ENCODE measurements at regions not wholly inside any gene's neighbourhood (a gene's known extent, or its start where the extent isn't known, plus 50 kb on each side); places are given as distances from the start of the nearest gene placed in this dataset.

DNA sequence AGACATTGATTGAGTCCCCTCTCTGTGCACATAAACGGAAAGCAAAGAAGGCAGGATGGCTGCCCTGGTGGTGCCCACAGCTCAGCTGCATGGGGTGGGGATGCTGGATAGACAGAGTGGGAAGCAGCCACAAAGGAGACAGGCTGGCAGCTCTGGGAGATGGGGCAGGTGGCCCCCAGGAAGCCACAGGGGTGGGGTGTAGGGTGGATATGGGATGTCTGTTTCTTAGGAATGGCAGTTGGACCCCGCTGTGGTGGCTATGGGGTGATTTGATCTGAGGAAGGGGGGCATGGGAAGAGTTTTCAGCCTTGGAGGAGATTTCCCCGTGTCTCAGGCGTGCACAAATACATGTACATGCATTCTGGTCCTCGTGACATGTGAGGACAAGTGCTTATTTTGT is 50.2 kb upstream of the VDAC1 start:
- H3K27ac Mint-ChIP-seq: peak overlapping the region in 1 of 7 donors; percentile 35
- H3K9me3 ChIP-seq (replicated peaks in 1 of 2; ENCODE audit: control insufficient read depth in 1 of 2, insufficient read depth in 1 of 2, low read length in 2 of 2): no peaks in the 10 kb centered on the region
- TF ChIP-seq, protein P1, sequence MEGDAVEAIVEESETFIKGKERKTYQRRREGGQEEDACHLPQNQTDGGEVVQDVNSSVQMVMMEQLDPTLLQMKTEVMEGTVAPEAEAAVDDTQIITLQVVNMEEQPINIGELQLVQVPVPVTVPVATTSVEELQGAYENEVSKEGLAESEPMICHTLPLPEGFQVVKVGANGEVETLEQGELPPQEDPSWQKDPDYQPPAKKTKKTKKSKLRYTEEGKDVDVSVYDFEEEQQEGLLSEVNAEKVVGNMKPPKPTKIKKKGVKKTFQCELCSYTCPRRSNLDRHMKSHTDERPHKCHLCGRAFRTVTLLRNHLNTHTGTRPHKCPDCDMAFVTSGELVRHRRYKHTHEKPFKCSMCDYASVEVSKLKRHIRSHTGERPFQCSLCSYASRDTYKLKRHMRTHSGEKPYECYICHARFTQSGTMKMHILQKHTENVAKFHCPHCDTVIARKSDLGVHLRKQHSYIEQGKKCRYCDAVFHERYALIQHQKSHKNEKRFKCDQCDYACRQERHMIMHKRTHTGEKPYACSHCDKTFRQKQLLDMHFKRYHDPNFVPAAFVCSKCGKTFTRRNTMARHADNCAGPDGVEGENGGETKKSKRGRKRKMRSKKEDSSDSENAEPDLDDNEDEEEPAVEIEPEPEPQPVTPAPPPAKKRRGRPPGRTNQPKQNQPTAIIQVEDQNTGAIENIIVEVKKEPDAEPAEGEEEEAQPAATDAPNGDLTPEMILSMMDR (IDR thresholded peaks at IDR 0.05): no peak
- no peaks in the 10 kb centered on the region for H3K36me3 ChIP-seq (replicated peaks in 1 of 2; ENCODE audit: control insufficient read depth in 1 of 2, insufficient read depth in 2 of 2, low read length in 2 of 2)
- peaks cover 12% of the 10 kb centered on the region for H3K4me1 Mint-ChIP-seq
- peaks cover 4 to 8% (median 7%) of the 10 kb centered on the region in 3 donors for H3K27me3 Mint-ChIP-seq (ENCODE audit: low read depth in 3 of 3)
- 97% methylated on average over 3 of the region's 5 CpGs for WGBS (ENCODE audit: insufficient coverage)
- DNase-seq: no peak
- no peaks in the 10 kb centered on the region for H3K27me3 ChIP-seq (ENCODE audit: control insufficient read depth in 2 of 2, insufficient read depth in 2 of 2, low read length in 2 of 2)
- no peaks in the 10 kb centered on the region for H3K79me2 ChIP-seq (ENCODE audit: insufficient read depth, low read length)
- no peaks in the 10 kb centered on the region for H3K9me3 Mint-ChIP-seq
- intact Hi-C loops (cut with micrococcal nuclease): no loop called here
- H4K20me1 ChIP-seq (ENCODE audit: insufficient read depth, low read length): no peaks in the 10 kb centered on the region
- no peak overlapping the region for H3K4me3 ChIP-seq (replicated peaks in 1 of 3; ENCODE audit: low read depth in 2 of 3, low read length in 3 of 3)
- H2AFZ ChIP-seq (ENCODE audit: insufficient read depth, low read depth, low read length, poor library complexity, severe bottlenecking): no peak overlapping the region
- no peak overlapping the region for H3K4me3 Mint-ChIP-seq
- H3K27ac ChIP-seq (ENCODE audit: low read depth in 1 of 2, low read length in 2 of 2): no peak overlapping the region
- no peaks in the 10 kb centered on the region for H3K36me3 Mint-ChIP-seq
- no peak overlapping the region for H3K4me2 ChIP-seq (replicated peaks; ENCODE audit: extremely low read depth, low read length, poor library complexity, severe bottlenecking)
- peaks cover 3 to 9% of the 10 kb centered on the region in 2 donors for H3K4me1 ChIP-seq (ENCODE audit: control insufficient read depth in 1 of 2, insufficient read depth in 2 of 2, low read length in 2 of 2)
- no peak overlapping the region for H3K9ac ChIP-seq (ENCODE audit: insufficient read depth, low read length, poor library complexity, severe bottlenecking)
